ENCODE measurements at regions not wholly inside any gene's neighbourhood (a gene's known extent, or its start where the extent isn't known, plus 50 kb on each side); places are given as distances from the start of the nearest gene placed in this dataset.

DNA sequence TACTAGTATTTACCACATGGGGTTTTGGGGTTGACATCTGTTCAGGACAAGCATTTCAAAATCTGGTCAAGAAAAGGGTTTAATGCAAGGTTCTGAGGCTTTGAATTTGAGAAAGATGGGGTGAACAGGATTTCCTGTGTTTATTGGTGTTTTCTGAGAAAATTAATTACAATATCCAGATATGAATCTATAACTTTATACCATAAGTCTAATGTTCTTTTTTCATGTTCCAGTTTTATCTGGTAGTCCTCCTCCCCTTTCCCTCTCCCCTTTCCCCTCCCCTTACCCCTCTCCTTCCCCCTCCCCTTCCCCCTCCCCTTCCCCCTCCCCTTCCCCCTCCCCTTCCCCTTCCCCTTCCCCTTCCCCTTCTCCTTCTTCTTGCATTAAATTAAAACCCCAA, 1518.2 kb upstream of the TMEFF2 start:
- Histone ChIP-seq H3K9ac (ENCODE audit: low read length in 3 of 3) (no peak overlapping the region), H3K27me3 (ENCODE audit: control insufficient read depth, insufficient read depth, low read length) (no peaks in the 10 kb centered on the region), H3K36me3 (ENCODE audit: control insufficient read depth in 2 of 3, insufficient read depth in 3 of 3, low read length in 3 of 3) (no peaks in the 10 kb centered on the region), H3K27ac (ENCODE audit: low read depth in 2 of 2, low read length in 2 of 2) (no peak overlapping the region), H3K9me3 (ENCODE audit: control insufficient read depth in 2 of 3, insufficient read depth in 1 of 3, low read length in 3 of 3) (no peaks in the 10 kb centered on the region), H3K4me3 (ENCODE audit: low read length in 3 of 3) (no peak overlapping the region), H3K4me1 (ENCODE audit: control insufficient read depth in 2 of 3, insufficient read depth in 2 of 3, low read depth in 1 of 3, low read length in 3 of 3) (no peaks in the 10 kb centered on the region)
- no peak for DNase-seq
- intact Hi-C loops (cut with DNase I) = no loop called here
- no peak for TF ChIP-seq CTCF (IDR thresholded peaks at IDR 0.05; ENCODE audit: borderline replicate concordance, extremely low read depth, insufficient read depth)
- FAIRE-seq = no peak

GRCh38 chr2:193703411-193703810, 1508.7 kb upstream of the TMEFF2 start:
- Histone ChIP-seq H3K9ac (ENCODE audit: low read length in 3 of 3) (no peak overlapping the region), H3K27me3 (ENCODE audit: control insufficient read depth, insufficient read depth, low read length) (no peaks in the 10 kb centered on the region), H3K9me3 (ENCODE audit: control insufficient read depth in 2 of 3, insufficient read depth in 1 of 3, low read length in 3 of 3) (no peaks in the 10 kb centered on the region), H3K27ac (ENCODE audit: low read depth in 2 of 2, low read length in 2 of 2) (no peak overlapping the region), H3K4me3 (ENCODE audit: low read length in 3 of 3) (no peak overlapping the region), H3K36me3 (ENCODE audit: control insufficient read depth in 2 of 3, insufficient read depth in 3 of 3, low read length in 3 of 3) (no peaks in the 10 kb centered on the region), H3K4me1 (ENCODE audit: control insufficient read depth in 2 of 3, insufficient read depth in 2 of 3, low read depth in 1 of 3, low read length in 3 of 3) (no peaks in the 10 kb centered on the region)
- intact Hi-C loops (cut with DNase I) = no loop called here
- no peak for DNase-seq
- no peak for FAIRE-seq
- no peak for TF ChIP-seq CTCF (IDR thresholded peaks at IDR 0.05; ENCODE audit: borderline replicate concordance, extremely low read depth, insufficient read depth)

DNA sequence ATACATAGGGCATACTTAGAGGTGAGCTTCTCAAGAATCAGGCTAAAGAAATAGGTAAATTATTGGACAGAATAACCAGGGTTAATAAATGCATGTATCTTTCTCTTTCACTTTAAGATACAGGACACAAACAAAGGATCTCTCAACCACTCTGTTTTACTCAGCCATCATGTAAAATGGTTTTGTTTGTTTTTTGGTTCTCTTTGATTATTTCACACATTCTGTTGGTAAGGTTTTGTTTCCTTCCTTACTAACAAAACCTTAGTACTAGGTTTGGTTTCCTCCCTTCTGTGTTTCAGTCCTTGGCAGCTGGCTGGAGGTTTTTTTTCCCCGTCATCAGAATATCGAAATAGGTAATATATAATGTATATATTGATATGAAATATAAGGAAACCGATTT, 1506.8 kb upstream of the TMEFF2 start:
- H3K27ac ChIP-seq (ENCODE audit: low read depth in 2 of 2, low read length in 2 of 2) = no peak overlapping the region
- H3K9ac ChIP-seq (ENCODE audit: low read length in 3 of 3) = no peak overlapping the region
- no peak for TF ChIP-seq CTCF (IDR thresholded peaks at IDR 0.05; ENCODE audit: borderline replicate concordance, extremely low read depth, insufficient read depth)
- no peak overlapping the region for H3K4me3 ChIP-seq (ENCODE audit: low read length in 3 of 3)
- H3K27me3 ChIP-seq (ENCODE audit: control insufficient read depth, insufficient read depth, low read length) = no peaks in the 10 kb centered on the region
- no peak for DNase-seq
- H3K9me3 ChIP-seq (ENCODE audit: control insufficient read depth in 2 of 3, insufficient read depth in 1 of 3, low read length in 3 of 3) = no peaks in the 10 kb centered on the region
- H3K4me1 ChIP-seq (ENCODE audit: control insufficient read depth in 2 of 3, insufficient read depth in 2 of 3, low read depth in 1 of 3, low read length in 3 of 3) = no peaks in the 10 kb centered on the region
- intact Hi-C loops (cut with DNase I) = no loop called here
- no peaks in the 10 kb centered on the region for H3K36me3 ChIP-seq (ENCODE audit: control insufficient read depth in 2 of 3, insufficient read depth in 3 of 3, low read length in 3 of 3)
- FAIRE-seq = no peak

DNA sequence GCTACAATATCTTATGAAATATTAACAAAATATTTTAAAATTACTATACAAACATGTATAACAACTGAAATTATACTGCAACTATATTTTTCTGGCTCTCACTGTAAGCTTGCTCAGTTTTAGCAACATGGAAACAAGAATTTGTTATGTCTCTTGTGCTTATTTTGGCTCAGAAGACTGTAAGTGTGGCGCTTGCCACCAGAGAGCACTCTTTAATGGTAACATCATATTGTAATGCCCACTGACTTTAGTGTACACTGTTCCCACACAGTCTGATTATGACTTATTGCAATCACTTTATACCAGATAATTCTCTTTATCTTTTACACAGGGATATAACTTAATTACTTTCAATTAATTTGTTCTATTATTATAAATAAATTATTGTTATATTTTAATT, 1500.6 kb upstream of the TMEFF2 start:
- no peaks in the 10 kb centered on the region for H3K36me3 ChIP-seq (ENCODE audit: control insufficient read depth in 2 of 3, insufficient read depth in 3 of 3, low read length in 3 of 3)
- intact Hi-C loops (cut with DNase I) = no loop called here
- peak in 1 of 5 donors; percentile 23 for DNase-seq
- no peaks in the 10 kb centered on the region for H3K9me3 ChIP-seq (ENCODE audit: control insufficient read depth in 2 of 3, insufficient read depth in 1 of 3, low read length in 3 of 3)
- TF ChIP-seq CTCF (IDR thresholded peaks at IDR 0.05; ENCODE audit: borderline replicate concordance, extremely low read depth, insufficient read depth) = no peak
- FAIRE-seq = no peak
- H3K4me1 ChIP-seq (ENCODE audit: control insufficient read depth in 2 of 3, insufficient read depth in 2 of 3, low read depth in 1 of 3, low read length in 3 of 3) = no peaks in the 10 kb centered on the region
- no peak overlapping the region for H3K27ac ChIP-seq (ENCODE audit: low read depth in 2 of 2, low read length in 2 of 2)
- H3K27me3 ChIP-seq (ENCODE audit: control insufficient read depth, insufficient read depth, low read length) = no peaks in the 10 kb centered on the region
- no peak overlapping the region for H3K4me3 ChIP-seq (ENCODE audit: low read length in 3 of 3)
- no peak overlapping the region for H3K9ac ChIP-seq (ENCODE audit: low read length in 3 of 3)
